ENCODE measurements at regions not wholly inside any gene's neighbourhood (a gene's known extent, or its start where the extent isn't known, plus 50 kb on each side); places are given as distances from the start of the nearest gene placed in this dataset.

GRCh38 chr11:45337583-45338360, 51.6 kb upstream of the SYT13 start:
- TF ChIP-seq CTCF (IDR thresholded peaks at IDR 0.05; ENCODE audit: low read length) (no peak), EZH2 (optimal IDR thresholded peaks at IDR 0.05; ENCODE audit: low read depth, low read length) (no peak)

Measured in MM.1S (cell line).